ENCODE measurements at regions not wholly inside any gene's neighbourhood (a gene's known extent, or its start where the extent isn't known, plus 50 kb on each side); places are given as distances from the start of the nearest gene placed in this dataset.

DNA sequence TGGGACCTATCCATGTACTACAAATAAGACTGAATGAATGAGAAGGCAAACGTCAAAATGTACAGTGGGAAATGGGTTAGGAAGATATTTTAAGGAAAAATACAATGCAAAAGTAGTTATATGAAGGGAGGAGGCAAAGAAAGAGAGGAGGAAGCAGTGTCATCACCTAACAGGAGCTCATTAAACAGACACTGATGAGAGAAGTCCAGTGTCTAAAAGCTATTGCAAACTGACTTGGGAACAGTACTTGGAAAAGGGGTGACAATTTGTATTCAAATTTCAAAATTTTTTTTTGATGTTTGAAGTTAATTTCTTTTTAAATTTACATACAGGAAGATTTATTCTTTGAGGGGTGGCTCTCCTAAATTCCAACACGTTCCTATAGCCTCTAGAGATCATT, 143.5 kb upstream of the NOX3 start:
- DNase-seq (ENCODE audit: insufficient read length, low spot score), result no peak
- FAIRE-seq, result no peak

DNA sequence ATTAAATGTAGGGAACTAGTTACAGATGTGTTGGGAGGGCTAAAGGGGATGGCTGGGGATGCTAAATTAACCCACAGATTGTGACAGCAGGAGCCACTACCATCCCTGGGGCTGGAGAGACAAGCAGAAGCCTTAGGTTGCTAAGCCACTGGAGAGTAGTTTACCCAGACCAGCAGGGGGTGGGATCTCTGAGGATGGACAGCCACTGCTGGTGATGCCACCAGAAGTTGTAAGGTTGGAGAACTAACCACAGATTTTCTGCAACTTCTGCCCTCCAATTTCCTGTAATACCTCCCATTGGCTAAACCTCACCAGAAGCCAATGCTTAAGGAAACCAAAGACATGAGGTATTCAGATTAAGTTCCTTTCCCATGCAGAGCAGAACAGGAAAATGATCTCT, 139.6 kb upstream of the NOX3 start:
- DNase-seq (ENCODE audit: insufficient read length, low spot score), result no peak
- no peak for FAIRE-seq

DNA sequence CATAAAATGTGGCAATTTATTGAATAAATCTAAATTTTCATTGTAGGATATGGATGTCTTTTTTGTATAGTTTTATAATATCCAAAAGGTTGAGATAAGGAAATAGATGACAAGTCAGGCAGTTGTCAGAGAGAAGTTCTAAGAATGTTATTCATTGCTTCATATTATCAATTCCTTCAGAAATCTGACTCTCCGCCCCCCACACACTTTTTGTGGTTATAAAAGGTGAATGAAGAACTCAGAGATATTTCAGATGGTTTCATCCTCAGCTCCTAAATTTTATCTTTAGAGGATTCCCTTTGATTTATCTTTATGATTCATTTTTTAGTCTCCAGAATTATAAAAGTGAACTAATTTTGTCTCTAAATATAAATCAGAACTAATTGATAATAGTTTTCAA, 136.1 kb upstream of the NOX3 start:
- DNase-seq (ENCODE audit: insufficient read length, low spot score), result no peak
- FAIRE-seq, result no peak

DNA sequence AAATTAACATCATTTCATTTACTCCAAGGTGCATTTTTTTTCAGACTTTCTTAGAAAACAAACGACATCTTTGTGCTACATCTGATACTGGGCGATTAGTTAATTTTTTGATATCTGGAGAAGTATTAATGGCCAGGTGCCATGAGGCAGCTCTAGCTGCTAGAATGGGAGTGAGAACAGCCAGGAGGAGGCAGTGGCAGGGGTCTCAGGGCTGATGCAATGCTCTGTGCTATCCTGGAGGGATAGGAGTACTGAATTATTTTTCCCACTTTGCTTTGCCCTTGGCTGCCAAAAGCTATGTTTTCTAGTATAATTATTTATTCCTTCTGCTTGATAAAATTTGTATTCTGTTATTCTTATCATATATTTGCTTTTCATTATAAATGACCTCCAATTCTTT, 133.6 kb upstream of the NOX3 start:
- no peak for FAIRE-seq

DNA sequence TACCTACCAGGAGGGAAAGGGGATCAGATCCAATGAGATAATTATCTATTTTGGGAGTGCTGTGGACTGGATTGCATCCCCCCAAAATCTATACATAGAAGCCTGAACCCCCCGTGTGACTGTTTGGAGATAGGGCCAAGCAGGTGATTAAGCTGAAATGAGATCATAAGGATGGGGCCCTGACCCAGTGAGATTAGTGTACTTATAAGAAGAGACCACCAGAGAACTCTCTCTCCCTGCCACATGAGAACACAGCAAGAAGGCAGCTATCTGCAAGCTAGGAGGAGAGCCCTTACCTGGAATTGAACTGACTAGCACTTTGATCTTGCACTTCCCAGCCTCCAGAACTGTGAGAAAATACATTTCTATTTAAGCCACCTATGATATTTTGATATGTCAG, 132.2 kb upstream of the NOX3 start:
- FAIRE-seq (no peak), DNase-seq (ENCODE audit: insufficient read length, low spot score) (no peak)

More for the DNA sequence above, 133.6 kb upstream of the NOX3 start:
- no peak for DNase-seq (ENCODE audit: insufficient read length, low spot score)

DNA sequence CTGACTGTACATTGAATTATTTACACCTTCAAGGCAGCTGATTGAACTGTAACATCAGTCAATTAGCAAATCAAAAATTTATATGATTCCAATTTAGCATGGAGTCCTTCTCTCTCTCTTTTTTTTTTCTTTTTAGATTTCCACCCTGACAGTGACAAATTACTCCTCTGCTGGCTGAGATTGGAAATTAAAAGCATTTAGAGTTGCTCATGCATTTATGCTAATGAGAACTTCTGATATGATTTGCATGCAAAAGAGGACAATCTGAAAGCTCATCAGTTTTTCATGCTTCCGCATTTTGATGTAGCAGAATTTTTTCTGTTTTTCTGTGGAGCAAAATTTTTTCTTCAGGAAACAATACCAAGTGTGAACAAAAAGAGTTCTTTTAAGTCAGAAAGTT, 130.5 kb upstream of the NOX3 start:
- no peak for FAIRE-seq
- DNase-seq (ENCODE audit: insufficient read length, low spot score), result no peak

DNA sequence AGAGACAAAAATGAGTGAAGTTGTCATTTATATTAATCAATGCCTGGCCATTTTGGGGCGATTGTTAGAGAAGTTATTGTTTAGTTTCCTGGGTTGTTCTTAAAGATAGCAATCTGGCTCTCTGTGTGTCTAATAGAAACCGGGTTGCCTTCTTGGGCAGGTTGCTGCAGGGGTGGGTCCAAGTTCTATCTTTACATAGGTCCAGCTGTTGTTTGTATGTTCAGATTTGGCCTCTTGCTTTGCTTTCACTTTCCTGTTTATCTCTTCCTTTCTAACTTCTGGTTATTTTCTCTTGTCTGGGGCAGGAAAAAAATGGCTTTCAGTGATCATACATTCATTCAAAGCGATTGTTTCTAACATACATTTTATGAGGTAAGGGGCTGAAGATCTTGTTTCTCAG, 128.4 kb upstream of the NOX3 start:
- DNase-seq (ENCODE audit: insufficient read length, low spot score), result no peak
- no peak for FAIRE-seq

DNA sequence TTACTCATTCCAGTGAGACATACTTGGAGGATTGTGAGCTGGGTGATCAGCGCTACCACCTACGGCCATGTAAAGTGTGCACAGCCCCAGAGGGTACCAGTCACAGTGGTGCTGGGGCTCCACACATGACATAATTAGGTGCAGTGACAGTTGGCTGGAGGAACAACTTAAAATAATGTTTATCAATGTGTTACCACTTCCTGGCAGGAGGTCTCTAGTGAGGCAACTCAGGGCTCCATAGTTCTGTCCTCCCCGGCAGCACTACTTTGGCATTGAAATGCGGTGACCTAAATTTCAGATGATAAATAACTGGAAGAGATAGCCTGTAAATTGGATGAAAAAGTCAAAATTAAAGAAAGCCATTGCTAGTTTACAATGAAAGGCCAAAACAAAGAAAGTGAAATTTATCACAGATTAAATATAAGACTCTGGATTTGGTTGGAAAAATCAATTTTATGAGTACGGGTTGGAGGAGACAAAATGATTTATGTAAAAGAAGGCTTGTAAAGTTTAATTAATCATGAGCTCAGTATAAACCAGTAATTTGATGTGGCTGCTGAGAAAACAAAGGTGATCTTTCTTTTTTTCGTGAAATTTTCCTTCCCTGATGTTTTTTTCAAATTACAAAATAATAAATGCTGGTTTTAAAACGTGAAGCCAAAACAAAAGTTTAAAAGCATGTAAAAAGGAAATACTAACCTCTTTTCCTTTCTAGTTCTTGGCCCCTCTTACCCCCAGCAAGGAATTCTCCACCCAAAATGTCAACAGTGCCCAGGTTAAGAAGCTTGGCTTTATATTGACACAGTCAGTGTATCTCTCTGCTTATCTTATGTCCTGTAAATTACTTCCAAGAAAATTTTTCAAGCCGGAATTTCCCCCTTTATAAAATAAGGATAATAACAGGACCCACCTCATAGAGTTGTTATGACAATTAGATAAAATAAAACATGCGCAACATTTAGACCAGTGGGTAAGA, 126.7 kb upstream of the NOX3 start:
- FAIRE-seq (no peak), DNase-seq (ENCODE audit: insufficient read length, low spot score) (no peak)

DNA sequence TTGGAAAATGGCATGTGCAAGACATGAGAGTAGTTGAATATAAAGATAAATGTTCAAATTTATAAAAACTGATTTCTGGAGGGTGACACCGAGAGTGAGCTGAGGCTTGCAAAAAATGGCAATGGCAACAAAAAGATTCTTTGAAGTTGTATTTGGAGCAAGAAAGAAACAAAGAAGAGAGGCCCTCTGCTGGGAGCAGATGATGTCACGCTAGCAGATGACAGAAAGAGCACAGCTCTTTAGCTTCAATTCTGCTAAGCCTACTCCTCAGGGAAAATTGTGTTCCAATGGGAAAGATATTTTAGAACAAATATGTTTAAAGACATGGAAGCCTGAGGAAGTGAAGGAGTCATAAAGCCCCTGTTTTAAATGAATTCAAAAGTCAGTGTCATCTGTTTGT, 125.3 kb upstream of the NOX3 start:
- FAIRE-seq, result no peak
- no peak for DNase-seq (ENCODE audit: insufficient read length, low spot score)

DNA sequence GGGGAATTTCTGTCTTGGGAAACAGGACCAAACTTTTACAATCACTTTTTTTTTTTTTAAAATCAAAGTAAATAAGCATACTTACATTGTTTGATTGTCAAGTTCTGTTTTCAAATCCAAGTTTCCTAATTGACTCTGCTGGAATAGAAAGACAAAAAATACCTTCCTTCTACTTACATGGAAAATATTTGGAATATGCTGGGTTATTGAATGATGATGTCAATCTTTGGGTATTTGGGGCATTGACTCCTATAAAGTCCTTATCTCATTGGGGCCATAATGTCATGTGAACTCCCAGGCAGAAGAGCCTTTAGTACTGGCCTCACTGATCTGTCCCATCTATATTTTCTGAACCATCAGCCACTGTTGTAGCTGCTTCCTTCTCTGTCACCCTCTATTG, 122.6 kb upstream of the NOX3 start:
- no peak for FAIRE-seq
- no peak for DNase-seq (ENCODE audit: insufficient read length, low spot score)

DNA sequence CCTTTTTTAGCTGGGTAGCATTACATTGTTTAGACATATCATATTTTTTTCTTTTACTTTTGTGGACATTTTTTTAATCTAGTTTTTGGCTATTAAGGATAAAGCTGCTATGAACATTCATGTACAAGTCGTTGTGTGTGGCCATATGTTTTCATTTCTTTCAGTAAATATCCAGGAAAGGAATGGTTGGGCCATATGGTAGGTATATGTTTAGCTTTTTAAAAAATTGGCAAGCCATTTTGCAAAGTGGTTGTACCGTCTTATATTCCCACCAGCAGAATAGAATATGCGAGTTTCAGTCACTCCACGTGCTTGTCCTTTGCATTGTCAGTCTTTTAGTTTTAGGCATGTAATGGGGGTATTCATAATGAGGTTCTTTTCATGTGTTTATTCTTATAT, 106.3 kb upstream of the NOX3 start:
- DNase-seq (ENCODE audit: insufficient read length, low spot score), result no peak

DNA sequence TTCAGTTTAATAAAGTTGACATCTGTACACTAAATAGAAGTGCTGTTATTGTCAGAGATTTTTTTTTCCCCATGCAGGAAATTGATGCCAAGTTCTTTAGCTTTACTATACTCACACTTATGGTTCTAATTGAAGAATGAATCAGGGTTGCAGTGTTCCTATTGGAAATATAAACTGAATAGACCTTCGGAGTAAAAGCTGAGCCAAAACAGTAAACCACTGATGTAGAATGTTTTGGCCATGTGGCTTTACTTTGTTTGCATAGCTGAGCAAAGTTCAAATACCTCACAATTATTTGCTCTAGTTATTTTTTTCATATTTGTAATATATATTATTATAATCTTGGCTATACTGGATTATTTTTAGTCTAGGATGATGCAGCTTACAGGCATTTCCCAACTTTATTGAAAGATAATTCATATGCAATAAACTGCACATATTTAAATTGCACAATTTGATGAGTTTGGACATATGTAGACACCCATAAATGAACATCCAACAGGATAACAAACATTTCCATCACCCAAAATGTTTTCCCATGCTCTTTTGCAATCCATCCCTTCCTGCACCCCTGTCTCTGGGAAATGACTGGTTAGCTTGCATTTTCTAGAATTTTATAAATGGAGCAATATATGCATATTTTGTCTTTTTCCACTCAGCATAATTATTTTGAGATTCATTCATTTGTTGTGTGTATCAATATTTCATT, 105.8 kb upstream of the NOX3 start:
- no peak for FAIRE-seq
- DNase-seq (ENCODE audit: insufficient read length, low spot score), result no peak

More for the DNA sequence above, 106.3 kb upstream of the NOX3 start:
- no peak for FAIRE-seq

DNA sequence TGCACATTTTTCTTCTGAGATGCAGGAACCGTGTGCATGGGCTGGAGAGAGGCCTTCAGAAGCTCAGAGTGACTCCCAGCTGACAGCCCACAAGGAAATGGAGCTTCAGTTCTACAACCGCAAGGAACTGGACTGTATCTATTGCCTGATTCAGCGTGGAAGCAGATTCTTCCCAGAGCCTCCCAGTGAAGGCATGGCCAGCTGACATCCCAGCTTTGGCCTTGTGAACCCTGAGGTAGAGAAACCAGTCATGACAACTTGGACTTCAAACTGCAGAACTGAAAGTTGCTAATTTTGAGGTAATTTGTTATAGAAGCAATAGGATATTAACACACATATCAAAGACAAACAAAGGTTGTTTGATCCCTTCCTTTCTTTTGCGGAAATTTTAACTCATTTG, 94.3 kb upstream of the NOX3 start:
- FAIRE-seq (no peak), DNase-seq (ENCODE audit: insufficient read length, low spot score) (no peak)

DNA sequence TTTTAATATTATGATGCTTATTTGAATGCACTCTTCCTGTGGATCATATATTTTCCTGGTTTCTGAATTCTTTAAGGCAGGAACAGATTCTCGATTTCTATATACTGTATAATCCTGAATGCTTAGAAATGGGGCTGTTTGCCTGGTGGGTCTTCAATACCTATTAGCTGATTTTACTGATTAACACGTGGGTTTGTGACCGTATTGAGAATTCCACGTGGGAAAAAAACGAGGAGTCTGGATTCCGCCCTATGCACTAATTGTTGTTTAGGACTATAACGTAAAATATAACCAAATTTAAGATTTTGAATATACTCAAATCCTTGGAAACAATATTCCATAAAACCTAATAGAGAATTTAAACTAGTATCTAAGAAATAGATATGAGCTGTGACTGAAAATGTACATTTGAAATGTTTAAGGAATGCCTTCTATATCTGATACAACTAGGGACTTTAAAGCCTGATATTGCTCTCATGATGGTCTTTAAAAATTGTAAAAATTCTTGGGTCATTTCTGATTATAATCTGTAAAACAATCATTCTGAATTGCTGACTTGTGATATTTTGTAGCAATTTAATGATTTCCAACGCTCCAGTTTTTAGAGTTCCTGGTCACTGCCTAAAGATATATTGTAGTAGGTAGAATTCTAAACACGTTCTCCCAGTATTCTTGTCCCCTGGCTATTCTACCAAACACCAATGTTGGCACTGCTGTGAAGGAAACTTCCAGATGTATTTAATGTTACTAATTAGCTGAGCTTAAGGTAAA, 93.6 kb upstream of the NOX3 start:
- no peak for FAIRE-seq
- DNase-seq (ENCODE audit: insufficient read length, low spot score), result no peak

DNA sequence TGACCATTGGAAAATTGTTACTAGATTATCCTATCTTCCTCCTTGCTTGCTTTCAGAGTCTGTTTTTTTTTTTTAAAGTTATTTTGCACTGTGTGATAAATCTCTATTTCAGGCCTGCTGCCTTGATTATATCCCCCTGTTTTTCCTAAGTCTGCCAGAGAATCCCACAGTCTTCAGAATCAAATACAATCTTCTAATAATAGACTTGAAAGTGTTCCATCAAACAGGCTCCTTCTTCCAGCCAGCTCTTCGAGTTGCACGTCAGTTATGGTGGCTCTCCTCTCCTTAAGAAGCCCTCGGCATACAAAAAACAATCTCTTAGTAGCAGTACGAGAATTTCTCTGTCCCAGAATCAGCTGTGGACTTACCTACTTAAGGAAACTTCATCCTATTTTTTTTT, 92.9 kb upstream of the NOX3 start:
- FAIRE-seq (no peak), DNase-seq (ENCODE audit: insufficient read length, low spot score) (no peak)

DNA sequence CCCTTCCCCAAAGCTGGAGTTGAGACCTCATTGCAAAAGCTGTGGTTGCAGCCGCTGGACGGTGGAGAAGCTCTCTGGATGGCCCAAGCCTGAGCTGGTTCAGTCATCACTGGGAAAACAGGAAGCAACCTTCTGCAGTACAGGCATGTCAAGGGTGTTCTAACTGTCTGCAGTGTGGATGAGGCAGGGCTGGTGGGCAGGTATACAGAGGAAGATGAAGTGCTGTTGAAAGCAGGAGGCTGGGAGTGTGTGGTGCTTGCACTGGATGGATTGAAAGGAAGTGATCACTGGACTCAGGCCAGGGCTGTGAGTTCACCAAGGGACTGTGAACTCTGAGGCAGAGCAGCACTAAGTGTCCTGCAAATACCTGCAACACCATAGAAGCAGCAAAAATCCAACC, 89.0 kb upstream of the NOX3 start:
- DNase-seq (ENCODE audit: insufficient read length, low spot score) (no peak), FAIRE-seq (no peak)

DNA sequence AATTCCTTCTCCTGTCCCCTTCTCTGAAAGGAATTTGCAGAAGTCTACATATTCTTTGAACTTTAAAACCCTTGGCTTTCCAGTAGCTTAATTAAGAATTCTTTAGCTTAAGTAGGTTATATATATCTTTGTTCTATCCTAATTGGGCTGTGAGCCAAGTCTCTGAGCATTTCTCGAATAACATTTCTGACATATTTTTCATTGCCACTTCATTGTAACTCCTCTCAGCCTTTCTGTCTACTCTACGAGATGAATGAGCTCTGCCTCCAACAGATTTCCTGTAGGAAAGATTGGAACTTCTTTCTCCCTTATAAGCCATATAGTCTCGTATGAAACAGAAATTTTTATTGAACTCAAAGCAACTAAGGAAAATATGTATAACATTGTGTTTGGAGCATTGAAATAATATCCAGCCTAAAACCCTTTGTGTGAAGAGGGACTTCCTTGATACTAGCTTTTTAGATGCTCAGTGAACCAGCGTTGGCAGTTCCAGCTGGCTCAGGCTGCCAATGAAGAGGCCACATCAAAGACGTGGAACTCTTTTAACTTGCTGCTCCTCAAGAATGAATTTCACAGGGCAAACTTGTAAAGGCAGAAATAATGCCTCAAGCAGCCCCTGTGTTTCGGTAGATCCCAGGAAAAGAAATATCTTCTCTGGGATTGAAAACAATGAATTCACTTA, 87.7 kb upstream of the NOX3 start:
- no peak for DNase-seq (ENCODE audit: insufficient read length, low spot score)

DNA sequence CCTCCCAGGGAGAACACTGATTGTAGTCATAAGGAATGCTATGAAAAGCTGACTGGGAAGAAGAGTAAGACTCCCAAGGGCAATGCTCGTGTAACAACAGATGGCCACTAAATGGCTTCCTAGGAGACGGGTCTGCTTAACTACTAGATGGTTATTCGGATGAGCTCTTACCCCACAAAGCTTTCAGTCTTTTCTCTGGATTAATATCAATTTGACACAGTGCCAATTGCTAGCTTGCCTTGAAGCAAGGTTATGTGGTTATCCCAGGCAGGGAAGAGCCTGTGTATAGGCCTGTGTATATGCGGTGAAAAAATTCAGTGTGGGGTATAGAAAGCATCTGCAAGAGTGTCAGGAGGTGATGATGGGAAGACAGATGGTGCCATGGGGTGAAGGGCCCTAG, 86.4 kb upstream of the NOX3 start:
- FAIRE-seq, result no peak
- DNase-seq (ENCODE audit: insufficient read length, low spot score), result no peak

More for the DNA sequence above, 87.7 kb upstream of the NOX3 start:
- FAIRE-seq, result no peak

DNA sequence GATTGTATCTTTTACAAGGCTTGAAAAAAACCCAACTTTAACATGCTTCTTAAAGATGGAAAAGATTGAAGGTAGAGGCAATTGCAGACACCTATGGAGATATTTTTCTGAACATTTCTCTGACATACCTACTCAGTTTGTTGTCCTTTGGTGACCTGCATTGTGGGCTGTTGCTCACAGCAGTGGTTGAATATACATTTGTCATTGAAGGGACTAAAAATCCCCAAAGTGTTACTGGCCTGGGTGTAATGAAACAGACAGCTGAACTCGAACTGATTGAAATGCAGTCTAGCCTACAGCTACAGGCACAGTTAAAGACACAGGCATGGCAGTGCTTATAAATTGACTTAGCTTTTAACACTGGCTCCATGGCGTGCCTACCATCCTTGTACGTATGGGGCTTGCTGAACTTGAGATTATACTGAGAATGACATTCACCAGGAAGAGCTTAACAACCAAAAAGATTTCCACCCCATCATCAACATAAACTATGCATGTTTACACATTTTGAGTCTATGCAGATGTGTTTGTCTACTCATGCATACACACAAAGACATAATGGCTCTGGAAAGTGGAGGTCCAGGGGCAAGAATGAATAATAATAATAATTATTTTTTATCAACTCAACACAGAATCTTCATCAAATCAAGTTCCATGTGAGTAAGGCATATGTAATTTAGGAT, 83.2 kb upstream of the NOX3 start:
- DNase-seq (ENCODE audit: insufficient read length, low spot score), result no peak
- no peak for FAIRE-seq

DNA sequence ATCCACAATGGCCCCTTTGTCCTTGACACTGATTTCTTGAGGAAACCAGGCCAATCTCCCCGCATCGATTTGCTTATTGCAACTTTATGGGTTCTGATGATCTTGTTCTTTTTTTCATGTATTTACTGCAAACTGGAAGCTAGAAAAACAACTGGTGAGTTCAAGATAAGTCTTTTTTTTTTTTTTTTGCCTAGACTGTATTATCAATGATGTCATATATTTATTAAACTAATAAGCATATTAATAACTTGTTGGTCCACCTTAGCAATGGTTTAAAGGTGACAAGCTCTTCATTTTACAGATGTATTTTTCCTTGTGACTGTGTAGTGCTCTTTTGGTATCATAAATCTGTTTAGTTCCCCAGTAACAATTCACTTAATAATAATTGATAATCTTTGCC, 79.0 kb upstream of the NOX3 start:
- DNase-seq (ENCODE audit: insufficient read length, low spot score) (no peak), FAIRE-seq (no peak)
